NOMO-1 treated with DMSO at 0.1 percent for 48 hours (cell line): ENCODE measurements at regions not wholly inside any gene's neighbourhood (a gene's known extent, or its start where the extent isn't known, plus 50 kb on each side); places are given as distances from the start of the nearest gene placed in this dataset.

Experiments used
- DNase-seq: peaks from one replicate; lab custom pipeline; 2025; ENCODE audit not compliant: unreplicated experiment; lab: John Stamatoyannopoulos, UW

DNA sequence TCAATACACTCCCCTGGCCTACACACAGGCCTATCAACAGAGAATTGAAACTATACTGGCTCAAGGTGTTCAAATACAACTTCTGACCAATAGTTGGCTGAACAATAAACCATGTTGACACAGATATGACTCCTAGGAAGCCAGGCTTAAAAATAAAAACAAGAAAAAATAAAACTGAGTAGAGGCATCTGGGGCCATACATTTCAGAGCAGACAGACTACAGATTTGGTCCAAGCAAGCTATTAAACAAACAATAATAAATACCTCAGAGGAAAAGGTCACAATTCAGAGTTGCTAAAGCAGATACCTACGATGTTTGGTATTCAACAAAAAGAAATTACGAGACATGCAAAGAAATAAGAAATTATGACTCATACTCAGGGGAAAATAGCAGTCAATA, 132.8 kb upstream of the ACVR2A start:
- DNase-seq, result no peak

DNA sequence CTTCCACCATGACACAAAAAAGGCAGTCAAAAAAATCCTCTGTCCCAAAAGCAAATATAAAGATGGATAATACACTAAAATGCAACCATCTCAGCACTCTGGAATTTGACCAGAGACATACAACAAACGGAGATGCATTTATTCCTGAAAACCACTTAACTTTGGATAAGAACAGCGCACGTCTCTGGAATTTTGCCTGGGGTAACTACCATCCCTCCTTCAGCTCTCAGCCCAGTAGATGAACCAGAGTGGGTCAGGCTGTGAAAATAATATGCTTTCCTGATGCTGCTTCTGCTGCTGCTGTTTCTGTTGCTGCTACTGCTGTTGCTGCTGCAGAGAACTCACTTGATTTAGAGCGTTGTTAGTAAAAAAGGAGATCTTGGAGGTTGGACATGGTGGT, 133.8 kb upstream of the ACVR2A start:
- DNase-seq, result no peak

DNA sequence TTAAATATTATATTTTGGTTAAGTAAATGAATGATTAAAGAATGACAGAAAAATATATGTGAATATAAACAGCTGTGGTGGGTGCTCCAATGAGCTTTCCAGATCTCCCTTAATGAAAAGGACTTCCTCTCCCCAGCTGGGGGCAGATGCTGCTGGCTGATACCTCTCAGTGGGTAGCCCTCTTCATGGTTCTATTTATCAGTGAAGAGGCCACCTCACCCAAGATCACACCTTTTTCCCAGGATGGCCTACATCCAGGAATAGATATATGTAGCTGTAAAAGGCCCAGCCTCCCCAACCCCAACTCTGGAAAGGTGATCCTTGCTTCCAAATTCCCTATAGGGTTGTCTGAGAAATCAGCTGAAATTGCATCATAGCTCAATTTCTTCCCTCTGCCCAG, 135.2 kb upstream of the ACVR2A start:
- DNase-seq, result no peak

DNA sequence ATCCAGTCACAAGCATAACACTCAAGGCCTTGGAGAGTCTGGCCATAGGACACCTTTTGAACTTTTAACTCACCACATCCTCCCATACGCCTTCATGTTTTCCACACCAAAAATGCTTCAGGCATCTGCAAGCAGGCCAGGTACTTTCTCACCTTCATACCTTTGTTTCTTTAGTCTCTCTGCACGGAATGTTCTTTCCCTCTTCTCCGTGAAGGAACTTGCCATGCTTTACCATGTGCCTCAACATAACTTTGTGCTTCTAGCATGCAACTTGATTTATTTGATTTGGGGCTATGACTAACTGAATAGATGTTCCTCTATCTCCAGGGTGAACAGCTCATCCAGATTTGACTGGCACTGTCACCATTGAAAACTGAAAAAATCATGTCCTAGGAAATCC, 141.7 kb upstream of the ACVR2A start:
- DNase-seq, result no peak

DNA sequence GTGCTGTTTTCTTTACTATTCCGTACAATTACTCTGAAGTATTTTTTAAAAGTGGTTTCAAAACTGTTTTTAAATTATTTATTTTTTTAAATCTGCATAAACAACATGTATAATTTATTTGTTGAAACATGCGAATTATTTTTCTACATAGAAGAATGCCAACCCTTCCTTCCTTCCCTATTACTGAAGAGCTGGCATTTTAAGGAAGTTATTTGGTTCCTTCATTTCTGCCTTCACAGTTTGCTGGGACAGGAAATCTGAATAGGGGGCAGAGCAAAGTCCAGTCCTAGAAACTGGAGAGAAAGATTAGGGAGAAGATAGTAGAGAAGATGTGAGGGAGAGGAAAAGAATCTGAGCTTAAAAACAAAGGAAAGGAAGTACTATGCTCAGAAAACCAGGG, 146.7 kb upstream of the ACVR2A start:
- DNase-seq, result no peak

DNA sequence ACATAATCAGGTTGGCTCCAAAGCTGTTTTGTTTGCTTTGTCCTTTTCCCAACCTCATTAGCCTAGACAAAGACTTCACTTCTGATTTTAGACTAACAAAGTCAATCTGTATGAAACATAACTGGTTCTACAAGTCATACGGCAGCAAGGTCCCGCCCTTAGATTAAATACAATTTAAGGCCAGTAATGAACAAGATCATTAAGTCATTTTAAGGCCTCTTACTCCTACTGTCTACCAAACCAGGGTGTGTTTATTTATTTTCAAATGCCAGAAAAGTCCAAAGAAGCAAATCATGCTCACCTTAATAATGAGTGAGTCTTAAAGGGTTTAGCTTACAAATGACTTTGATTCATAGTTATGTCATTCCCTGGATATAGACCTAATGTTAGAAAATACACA, 148.4 kb upstream of the ACVR2A start:
- DNase-seq, result no peak

DNA sequence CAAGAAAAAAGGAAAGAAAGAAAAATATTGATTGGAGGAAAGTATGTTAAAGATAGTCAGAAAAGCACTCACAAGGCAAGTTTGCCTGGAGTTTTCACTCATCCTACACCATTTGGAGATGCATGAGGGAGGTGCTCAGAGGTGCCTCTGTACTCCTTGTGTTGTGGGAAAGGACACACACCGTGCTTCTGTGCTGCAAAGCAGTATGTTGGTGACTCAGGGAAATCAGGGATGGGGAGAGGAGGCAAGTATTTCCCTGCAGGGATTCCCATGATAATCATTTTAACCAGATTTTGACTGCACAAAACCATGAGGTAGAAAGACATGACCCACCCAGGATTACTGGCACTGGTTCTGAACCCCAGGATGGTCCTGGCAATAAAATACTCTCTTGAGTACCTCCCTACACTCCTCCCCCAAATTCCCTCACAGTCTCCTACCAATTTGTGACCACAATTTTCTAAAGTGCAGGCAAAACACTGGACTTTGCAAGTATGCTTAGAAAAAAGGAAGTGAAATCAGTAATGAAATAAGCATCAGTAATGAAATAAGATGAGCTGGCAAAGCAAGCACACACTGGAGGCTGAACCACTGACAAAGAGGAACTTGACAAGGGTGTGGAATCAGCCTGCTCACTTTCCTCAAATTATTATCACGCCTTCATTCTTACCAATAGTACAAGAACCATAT, 155.5 kb upstream of the ACVR2A start:
- DNase-seq, result peak; percentile 96

DNA sequence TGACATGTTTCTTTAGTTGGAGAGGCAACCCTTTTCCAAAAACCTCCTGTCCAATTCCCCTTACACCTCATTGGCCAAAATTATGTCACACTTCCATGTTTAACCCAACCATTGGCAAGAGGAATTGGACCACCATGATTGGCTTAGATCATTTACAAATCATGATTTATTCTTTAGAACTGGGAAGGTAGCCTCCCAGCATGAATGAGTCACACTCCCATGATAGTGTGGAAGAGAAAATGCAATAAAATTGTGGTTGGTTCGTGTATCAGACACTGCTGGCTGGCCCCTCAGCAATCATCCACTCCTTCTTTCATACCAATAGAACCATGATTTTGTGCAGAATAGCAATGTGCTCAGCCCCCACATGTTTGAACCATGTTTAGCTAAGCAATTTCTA, 156.6 kb upstream of the ACVR2A start:
- no peak for DNase-seq

DNA sequence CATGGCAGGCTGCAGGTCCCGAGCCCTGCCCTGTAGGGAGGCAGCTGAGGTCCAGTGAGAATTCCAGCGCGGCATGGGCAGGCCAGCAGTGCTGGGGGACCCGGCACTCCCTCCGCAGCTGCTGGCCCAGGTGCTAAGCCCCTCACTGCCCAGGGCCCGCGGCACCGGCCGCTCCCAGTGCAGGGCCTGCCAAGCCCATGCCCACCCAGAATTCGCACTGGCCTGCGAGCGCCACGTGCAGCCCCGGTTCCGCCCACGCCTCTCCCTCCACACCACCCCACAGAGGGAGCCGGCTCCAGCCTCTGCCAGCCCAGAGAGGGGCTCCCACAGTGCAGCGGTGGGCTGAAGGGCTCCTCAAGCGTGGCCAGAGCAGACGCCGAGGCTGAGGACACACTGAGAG, 158.5 kb upstream of the ACVR2A start:
- no peak for DNase-seq

DNA sequence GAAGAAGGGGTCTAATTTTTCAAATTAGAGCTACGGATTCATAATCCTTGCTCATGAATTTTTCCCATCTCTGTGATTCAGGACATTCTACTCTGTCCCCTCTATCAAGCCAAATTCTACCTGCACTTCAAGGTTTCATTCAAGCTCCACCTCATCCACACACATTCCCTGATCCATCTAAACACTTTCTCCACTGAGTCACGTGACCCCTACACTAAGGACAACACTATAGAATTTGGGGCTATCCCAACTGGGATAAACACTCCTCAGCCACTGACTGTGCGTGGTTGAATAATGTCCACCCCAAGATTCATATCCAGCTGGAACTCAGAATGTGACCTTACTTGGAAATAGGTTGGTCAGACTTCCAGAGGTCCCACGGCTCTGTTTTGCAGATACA, 159.9 kb upstream of the ACVR2A start:
- DNase-seq, result no peak

DNA sequence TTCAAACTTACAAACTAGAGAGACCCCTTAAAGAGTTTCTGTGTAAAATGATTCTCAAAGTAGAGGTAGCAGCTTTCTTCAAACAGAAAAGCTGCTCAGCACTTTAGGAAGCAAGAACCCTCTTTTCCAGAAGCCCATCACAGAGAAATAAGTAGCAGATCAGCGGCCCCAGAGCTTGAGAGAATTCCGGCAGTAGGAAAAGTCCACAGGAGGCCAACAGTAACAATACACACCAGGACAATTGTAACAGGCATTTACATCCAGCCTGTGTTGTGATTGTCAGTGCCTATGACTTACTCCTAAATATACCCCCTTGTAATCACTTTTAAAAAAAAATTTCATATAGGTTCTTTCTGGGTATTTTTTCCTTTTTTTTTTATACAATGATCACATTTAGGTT, 161.4 kb upstream of the ACVR2A start:
- no peak for DNase-seq

DNA sequence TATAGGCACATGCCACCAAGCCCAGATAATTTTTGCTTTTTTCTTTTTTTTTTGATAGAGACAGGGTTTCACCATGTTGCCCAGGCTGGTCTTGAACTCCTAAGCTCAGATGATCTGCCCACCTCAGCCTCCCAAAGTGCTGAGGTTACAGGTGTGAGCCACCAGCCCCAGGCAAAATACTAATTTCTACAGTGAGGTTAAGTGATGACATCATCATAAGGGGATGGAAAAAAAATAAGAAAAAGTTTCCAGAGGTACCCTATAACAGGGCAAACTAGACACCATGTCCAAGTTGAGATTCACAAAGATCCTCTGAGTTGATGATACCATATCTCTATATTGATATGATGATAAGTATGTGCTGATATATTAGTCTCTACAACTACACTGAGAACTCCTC, 163.7 kb upstream of the ACVR2A start:
- DNase-seq, result no peak

DNA sequence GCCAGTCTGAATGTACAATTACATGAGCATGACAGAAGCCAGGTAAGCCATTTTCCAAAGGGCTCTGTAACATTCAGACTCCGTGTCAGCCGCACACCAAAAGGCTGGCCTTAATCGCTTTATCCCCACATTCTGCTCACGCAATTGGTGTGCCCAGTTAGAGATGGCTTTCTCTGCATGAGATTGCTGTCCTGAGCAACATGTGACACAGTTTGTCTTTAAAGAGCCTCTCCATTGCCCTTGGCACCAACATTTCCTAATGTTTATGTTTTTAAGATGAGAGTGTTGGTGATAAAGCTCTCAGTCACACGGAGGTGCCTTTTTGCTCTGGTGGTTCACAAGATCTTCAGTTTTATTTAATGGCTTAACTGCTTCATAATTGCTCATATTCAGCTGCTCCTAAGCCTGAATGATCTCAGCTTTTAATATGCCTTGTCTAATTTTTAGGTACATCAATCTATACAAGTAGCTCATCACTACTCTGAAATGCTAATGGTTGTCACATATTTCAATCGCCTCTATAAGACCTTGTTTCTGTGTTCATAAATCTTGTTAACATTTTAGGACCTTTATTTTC, 164.8 kb upstream of the ACVR2A start:
- DNase-seq, result no peak

DNA sequence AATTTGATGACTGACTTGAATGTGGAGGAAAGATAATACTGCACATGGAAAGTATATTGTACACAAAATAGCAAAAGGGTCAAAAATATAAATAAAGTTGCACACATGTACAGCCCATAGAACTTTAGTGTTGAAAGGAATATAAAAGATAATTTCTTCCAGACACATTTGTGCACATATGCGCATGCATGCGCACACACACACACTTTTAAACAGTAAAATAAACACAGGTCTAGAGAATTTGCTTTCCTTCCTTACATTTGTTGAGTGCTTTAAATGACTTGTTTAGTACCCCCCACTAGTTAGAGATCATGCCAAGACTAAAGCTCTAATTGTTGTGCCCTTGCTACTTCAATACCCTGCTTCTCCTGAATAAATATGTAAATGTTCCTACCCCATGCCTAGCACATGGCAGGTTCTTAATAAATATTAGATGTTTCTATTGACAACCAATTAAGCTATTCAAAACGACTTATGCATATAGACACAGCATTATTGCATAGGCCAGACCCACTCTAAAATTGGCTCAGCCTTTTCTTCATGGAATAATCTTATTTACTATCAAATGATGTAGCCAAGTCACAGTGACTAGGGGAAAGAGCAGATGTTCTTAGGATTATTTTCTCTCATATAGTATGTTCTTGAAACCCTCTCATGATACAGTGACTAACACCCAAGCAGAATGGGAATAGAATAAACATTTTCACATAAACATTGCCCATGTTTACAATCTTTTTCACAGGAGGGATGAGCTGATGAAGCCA, 165.5 kb upstream of the ACVR2A start:
- DNase-seq, result no peak

DNA sequence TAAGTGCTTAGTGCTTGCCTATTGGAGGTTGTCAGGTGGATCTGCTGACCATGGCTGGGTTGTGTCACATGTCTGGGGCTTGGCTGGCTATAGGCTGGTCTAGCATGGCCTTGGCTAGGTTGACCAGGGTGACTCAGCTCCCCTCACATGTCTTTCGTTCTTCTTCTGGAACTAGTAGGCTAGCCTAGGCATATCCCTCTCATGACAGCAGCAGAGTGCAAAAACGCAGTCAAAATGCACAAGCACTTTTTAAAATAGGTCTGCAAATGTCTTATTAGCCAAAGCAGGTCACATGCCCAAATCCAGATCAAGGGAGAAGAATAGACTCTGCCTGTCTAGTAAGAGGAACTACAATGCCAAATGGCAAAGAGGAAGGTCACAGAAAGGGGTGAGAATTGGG, 179.7 kb upstream of the ACVR2A start:
- no peak for DNase-seq

DNA sequence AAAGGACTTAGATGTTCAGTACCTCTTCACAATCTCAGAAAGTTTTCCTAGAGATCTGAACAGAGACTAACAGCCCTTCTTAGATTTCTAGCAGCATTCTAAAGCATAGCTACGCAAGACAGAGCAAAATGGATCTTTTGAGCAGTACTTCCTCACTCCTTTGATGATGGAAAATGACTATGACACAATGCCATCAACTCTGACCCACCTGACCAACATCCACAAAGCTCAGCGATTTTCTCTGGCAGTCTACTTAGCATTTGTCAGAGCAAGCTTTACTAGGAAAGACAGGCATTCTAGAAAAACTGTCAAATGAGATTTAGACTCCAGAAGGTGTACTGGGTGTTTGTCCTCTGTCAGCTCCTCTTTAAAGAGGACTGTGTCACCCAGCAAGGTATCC, 180.9 kb upstream of the ACVR2A start:
- DNase-seq, result peak; percentile 10

DNA sequence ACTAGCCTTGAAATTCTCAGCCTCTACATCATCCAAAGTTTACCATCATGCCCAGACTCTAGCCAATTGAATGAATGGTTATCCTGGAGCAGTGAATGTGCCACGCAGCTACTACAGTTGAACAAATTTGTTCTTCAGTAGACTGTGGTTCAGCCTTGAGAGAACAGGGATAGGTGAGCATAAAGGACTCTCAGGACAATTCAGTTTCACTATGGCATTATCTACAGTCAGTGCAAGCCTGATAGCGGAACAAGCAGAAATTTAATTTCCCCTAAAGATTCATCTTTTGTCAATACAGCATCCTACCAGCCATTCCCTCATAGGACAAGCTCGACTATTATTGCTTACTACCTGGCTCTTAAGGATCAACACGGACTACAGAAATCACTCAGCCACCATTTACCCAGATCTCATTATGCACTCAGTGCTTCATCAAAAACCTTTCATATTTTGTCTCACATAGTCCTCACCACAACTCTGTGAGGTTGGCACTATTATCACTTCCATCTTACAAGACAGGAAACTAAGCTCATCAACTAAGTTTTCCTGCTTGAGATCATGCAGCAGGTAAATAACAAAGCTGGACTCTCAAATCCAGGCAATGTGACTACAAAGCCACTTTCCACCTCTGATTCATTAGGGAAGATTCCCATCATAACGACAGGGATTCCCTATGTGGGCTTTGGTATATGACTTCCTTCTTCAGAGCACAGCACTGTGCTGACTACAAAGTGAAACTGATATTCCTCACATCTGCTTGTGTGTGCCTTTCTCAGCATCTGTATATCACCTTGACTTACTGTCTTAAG, 181.5 kb upstream of the ACVR2A start:
- no peak for DNase-seq

DNA sequence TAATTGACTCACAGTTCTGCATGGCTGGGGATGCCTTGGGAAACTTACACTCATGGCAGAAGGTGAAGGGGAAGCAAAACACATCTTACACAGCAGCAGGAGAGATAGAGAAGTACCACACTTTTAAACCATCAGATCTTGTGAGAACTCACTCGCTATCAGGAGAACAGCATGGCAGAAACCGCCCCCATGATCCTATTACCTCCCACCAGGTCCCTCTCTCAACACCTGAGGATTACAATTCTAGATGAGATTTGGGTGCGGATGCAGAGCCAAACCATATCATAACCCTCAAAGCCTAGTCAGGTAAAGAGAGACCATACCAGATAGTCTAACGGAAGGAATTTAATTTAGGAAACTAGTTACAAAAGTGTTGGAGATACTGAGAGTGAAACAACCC, 182.6 kb upstream of the ACVR2A start:
- DNase-seq, result no peak

DNA sequence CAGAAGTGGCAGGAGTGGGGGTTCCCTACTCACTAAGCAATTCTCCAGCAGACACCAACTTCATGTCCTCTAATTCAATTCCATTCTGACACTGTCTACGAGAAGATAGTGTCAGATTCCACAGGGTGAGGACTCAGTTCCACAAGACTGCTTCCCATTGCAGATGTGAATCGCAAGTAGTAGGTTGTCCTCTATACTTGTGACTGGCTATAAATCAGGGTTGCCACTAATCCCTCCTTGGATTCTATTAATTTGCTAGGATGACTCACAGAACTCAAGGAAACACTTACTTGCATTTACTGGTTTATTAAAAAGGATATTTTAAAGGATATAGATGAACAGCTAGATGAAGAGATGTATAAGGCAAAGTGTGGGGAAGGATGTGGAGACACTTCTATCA, 184.1 kb upstream of the ACVR2A start:
- no peak for DNase-seq

DNA sequence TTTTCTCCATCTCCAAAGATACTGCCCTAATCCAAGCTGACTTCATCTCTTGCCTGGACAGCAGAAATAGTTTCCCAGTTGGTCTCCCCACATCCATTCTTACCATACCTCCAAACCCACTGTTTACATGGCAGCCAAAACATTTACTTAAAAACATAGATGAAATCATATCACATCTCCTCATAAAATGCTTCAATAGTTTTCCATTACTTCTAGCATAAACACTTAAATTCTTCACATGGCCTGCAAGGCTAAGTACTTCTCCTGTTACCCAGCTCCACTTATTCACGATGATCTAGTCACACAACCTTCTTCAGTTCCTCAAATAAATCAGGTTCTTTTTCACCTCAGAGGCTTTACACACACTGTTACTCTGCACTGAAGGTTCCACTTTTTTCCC, 185.8 kb upstream of the ACVR2A start:
- DNase-seq, result no peak

DNA sequence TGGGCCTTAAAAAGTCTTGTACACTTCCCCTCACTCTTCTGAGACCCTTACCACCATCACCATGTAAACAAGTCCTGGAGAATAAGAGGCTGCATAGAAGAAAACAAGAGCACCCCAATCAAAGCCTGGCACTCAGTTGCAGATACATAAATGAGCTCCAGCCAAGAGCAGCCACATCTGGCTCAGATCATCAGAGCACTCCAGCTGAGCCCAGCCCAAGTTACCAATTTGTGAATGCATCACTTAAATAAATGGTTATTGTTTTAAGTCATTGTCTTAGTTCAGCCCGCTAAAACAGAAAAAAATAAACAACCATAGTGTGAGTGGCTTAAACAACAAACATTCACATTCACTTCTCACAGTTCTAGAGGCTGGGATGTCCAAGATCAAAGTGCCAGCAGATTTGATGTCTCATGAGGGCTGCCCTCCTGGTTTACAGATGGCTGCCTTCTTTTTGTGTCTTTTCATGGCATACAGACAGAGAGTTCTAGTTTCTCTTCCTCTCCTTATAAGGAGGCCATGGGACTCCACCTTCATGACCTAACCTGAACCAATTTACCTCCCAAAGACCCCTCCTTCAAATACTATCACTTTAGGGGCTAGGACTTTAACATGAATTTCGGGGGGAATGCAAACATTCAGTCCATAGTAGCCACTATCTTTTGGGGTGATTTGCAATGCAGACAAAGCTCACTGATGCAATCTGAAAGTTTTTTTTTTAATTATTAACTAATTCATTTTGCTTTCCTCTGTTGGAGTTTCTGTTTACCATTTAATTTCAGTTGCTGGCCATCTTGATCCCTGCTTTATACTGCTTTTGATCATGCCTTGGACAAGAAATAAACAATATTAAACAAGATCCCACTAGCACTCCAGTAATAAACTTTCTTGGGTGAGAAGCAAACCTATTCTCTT, 187.5 kb upstream of the ACVR2A start:
- DNase-seq, result no peak
